HG03060 (cell line): ENCODE measurements at regions not wholly inside any gene's neighbourhood (a gene's known extent, or its start where the extent isn't known, plus 50 kb on each side); places are given as distances from the start of the nearest gene placed in this dataset.

ENCODE experiments used
- ATAC-seq: cut with Tn5 transposase; IDR thresholded peaks from one replicate; pipeline ENCODE4 v1.9.1; 2021; ENCODE audit warnings: low read depth, moderate number of reproducible peaks; ENCODE audit not compliant: unreplicated experiment

DNA sequence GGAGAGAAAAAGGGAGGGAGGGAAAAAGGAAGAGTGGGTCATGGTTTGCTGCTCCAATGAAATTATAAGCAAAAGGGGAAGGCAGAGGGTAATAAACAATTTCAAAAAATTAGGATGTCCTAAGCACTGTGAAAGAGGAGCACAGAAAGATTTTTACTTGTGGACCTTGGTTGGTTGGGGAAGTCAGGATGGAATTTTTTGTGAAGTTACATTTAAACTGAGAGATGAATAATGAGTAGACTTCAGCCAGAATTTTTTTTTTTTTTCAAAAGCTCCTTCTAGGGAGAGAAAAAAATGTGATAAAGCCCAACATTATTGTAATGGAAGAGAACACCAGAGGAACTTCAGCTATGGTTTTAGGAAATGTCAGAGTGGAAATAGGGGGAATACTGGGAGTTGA lies 515.9 kb upstream of the PAPPA start:
- ATAC-seq = no peak

GRCh38 chr9:115640887-115641286 lies 512.7 kb upstream of the PAPPA start:
- no peak for ATAC-seq

DNA sequence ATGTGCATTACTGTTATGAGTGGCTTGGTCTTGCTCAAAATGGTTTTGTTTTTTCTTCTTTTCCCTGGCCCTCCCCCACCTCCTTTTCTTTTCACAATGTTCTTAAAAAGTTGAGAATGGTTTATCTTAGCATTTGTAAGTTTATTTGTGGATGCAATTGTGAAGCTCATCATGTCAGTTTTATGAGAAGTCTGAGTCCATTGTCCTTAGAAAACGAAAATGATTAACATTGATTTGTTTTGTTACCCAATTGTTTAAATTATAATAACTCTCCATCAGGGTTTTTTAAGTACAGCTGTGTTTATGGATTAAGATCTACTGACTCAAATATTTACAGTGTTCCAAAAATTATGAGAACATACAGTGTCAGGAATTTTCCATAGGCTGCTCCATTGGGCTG lies 511.3 kb upstream of the PAPPA start:
- no peak for ATAC-seq

- ATAC-seq = no peak
These were observed 509.5 kb upstream of the PAPPA start for GRCh38 chr9:115643948-115644727.

- ATAC-seq = no peak
These were observed 503.6 kb upstream of the PAPPA start for GRCh38 chr9:115649991-115650472.

GRCh38 chr9:115650768-115651167 lies 502.8 kb upstream of the PAPPA start:
- ATAC-seq = no peak

DNA sequence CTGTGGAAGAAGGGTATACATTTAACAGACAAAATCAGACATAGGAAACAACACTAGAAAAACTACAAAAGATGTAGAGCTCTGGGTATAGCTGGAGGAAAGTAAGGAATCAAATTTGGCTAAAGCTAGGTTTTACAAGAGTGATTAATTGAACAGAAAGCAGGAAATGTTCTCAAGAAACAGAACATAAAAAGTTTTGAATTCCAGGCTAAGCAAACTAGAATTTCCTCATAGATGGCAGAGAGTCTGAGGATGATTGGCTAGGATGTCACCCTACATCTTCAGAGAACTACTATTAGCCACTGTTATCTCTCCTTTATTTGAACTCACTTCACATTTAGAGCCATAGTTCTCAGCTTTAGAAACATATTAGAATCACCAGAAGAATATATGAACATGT lies 502.1 kb upstream of the PAPPA start:
- no peak for ATAC-seq

GRCh38 chr9:115653171-115653606 lies 500.4 kb upstream of the PAPPA start:
- no peak for ATAC-seq

DNA sequence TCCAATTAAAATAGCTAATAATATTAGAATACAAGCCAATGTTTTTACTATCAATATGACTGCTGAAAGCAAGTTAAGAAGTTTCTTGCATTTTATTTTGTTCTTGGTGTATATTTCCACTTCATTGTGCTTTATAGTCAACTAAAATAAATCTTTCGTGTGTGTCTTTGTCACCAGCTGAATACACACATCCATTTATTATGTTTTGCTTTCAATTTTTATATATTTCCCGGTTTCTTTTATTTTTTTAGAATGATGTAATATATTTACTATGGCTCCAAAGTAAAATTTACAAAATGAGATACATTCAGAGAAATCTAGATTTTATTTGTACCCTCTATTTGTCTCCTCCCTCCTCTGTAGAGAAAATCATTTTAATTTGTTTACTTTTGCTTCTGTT lies 495.9 kb upstream of the PAPPA start:
- no peak for ATAC-seq

GRCh38 chr9:115665519-115665918 lies 488.1 kb upstream of the PAPPA start:
- ATAC-seq = no peak

DNA sequence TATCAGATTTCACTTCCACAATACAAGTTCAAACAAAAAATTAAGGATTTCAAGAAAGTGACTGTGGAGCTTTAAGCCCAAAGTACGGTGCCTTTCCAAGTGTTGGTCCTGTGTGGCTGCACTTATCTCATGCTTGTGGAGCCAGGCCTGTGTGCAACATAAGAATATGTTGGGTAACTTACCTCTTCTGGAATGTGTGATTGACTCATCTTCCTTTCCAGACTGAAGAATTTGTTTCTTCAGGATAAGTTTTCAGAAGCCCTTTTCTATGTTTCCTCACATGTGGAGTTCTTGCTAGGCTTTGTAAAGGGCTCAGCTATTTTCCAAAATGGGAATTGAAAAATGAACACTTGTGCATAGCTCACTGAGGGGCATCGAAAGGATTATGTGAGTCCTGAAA lies 485.1 kb upstream of the PAPPA start:
- no peak for ATAC-seq

- no peak for ATAC-seq
These were observed 482.2 kb upstream of the PAPPA start for GRCh38 chr9:115671236-115671962.

- no peak for ATAC-seq
These were observed 481.7 kb upstream of the PAPPA start for GRCh38 chr9:115671963-115672305.

GRCh38 chr9:115672477-115673316 lies 480.9 kb upstream of the PAPPA start:
- no peak for ATAC-seq

- no peak for ATAC-seq
These were observed 480.0 kb upstream of the PAPPA start for GRCh38 chr9:115673599-115673998.

GRCh38 chr9:115674091-115674490 lies 479.5 kb upstream of the PAPPA start:
- ATAC-seq = no peak

- no peak for ATAC-seq
These were observed 477.8 kb upstream of the PAPPA start for GRCh38 chr9:115675834-115676233.

GRCh38 chr9:115680231-115680630 lies 473.4 kb upstream of the PAPPA start:
- ATAC-seq = no peak

GRCh38 chr9:115681585-115681984 lies 472.0 kb upstream of the PAPPA start:
- ATAC-seq = no peak

DNA sequence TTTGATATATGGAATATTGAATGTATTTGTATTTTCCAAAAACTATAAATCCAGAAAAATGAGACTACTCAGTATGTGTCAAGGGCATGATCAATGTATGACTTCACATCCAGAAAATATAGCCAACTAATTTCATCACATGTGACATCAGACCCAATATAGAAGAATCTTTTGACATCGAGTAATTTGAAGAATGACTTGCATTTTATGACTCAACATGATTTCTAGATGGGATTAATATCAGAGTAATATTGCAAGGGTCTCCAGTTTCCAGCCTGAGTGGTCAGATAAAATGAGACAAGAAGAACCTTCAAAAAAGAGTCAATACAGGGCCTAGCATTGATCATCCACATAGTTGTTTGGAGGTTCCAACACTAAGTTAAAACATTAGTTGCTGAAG lies 467.5 kb upstream of the PAPPA start:
- ATAC-seq = no peak

- no peak for ATAC-seq
These were observed 466.2 kb upstream of the PAPPA start for GRCh38 chr9:115687356-115687755.
